PC-9 (cell line): ENCODE measurements at regions not wholly inside any gene's neighbourhood (a gene's known extent, or its start where the extent isn't known, plus 50 kb on each side); places are given as distances from the start of the nearest gene placed in this dataset.
"Not testable (repeated sequence)": the region's sequence is repeated elsewhere in the genome, so short reads cannot be mapped to it uniquely, and the experiment has no call there.

Experiments
- EZH2 ChIP-seq: fragments of 200-600 bp; sonication (generic); IDR thresholded peaks from 2 replicates; pipeline ENCODE4 v1.8.0; 2017; ENCODE audit warnings: antibody characterized with exemption, low read depth
- TF ChIP-seq, protein P1 (sequence below): fragments of 200-600 bp; sonication (generic); conservative IDR thresholded peaks from 2 replicates; pipeline ENCODE4 v1.6.1; 2017; ENCODE audit warnings: mixed run types, antibody characterized with exemption, mild to moderate bottlenecking, moderate library complexity

DNA sequence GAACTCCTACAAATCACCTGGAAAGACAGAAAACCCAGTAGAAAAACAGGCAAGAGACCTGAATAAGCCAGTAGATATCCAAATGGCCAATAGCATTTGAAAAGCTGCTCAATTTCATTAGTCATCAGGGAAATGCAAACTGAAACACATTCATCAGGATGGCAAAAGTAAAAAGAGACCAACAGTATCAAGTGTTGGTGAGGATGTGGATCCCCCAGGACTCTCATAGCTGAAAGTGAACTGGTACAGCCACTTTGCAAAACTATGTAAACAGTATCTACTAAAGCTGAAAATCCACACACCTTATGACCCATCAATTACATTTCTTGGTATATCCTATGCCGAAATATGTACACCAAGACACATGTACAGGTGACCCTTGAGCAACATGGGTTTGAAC is 180.4 kb upstream of the IRF2BP2 start:
- TF ChIP-seq, protein P1, sequence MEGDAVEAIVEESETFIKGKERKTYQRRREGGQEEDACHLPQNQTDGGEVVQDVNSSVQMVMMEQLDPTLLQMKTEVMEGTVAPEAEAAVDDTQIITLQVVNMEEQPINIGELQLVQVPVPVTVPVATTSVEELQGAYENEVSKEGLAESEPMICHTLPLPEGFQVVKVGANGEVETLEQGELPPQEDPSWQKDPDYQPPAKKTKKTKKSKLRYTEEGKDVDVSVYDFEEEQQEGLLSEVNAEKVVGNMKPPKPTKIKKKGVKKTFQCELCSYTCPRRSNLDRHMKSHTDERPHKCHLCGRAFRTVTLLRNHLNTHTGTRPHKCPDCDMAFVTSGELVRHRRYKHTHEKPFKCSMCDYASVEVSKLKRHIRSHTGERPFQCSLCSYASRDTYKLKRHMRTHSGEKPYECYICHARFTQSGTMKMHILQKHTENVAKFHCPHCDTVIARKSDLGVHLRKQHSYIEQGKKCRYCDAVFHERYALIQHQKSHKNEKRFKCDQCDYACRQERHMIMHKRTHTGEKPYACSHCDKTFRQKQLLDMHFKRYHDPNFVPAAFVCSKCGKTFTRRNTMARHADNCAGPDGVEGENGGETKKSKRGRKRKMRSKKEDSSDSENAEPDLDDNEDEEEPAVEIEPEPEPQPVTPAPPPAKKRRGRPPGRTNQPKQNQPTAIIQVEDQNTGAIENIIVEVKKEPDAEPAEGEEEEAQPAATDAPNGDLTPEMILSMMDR, result not testable (repeated sequence)
- not testable (repeated sequence) for TF ChIP-seq EZH2
